OCI-M2 (cell line): ENCODE measurements at regions not wholly inside any gene's neighbourhood (a gene's known extent, or its start where the extent isn't known, plus 50 kb on each side); places are given as distances from the start of the nearest gene placed in this dataset.
"Not testable (repeated sequence)": the region's sequence is repeated elsewhere in the genome, so short reads cannot be mapped to it uniquely, and the experiment has no call there.

Experiments used
- DNase-seq: peaks from one replicate; lab custom pipeline; 2025; ENCODE audit not compliant: unreplicated experiment; lab: John Stamatoyannopoulos, UW

- DNase-seq, result no peak
Observed at GRCh38 chr4:138341739-138342415, 99.7 kb upstream of the SLC7A11 start.

- DNase-seq, result no peak
Observed at GRCh38 chr4:138338840-138339239, 96.7 kb upstream of the SLC7A11 start.

GRCh38 chr4:138338222-138338621 lies 96.1 kb upstream of the SLC7A11 start:
- not testable (repeated sequence) for DNase-seq

GRCh38 chr4:138334346-138335016 lies 92.3 kb upstream of the SLC7A11 start:
- DNase-seq, result no peak

GRCh38 chr4:138332415-138332814 lies 90.3 kb upstream of the SLC7A11 start:
- DNase-seq, result not testable (repeated sequence)

- no peak for DNase-seq
Observed at GRCh38 chr4:138330531-138330930, 88.4 kb upstream of the SLC7A11 start.

GRCh38 chr4:138329506-138330070 lies 87.4 kb upstream of the SLC7A11 start:
- no peak for DNase-seq

- DNase-seq, result no peak
Observed at GRCh38 chr4:138327338-138327737, 85.2 kb upstream of the SLC7A11 start.

GRCh38 chr4:138320831-138321230 lies 78.7 kb upstream of the SLC7A11 start:
- no peak for DNase-seq

- no peak for DNase-seq
Observed at GRCh38 chr4:138320030-138320429, 77.9 kb upstream of the SLC7A11 start.

GRCh38 chr4:138317175-138317748 lies 75.1 kb upstream of the SLC7A11 start:
- DNase-seq, result no peak

GRCh38 chr4:138312536-138312911 lies 70.4 kb upstream of the SLC7A11 start:
- no peak for DNase-seq

GRCh38 chr4:138311771-138312535 lies 69.8 kb upstream of the SLC7A11 start:
- DNase-seq, result no peak

- DNase-seq, result no peak
Observed at GRCh38 chr4:138310991-138311390, 68.8 kb upstream of the SLC7A11 start.

- no peak for DNase-seq
Observed at GRCh38 chr4:138310498-138310897, 68.3 kb upstream of the SLC7A11 start.

GRCh38 chr4:138308356-138308755 lies 66.2 kb upstream of the SLC7A11 start:
- DNase-seq, result no peak

GRCh38 chr4:138307319-138307718 lies 65.2 kb upstream of the SLC7A11 start:
- no peak for DNase-seq

GRCh38 chr4:138305050-138305449 lies 62.9 kb upstream of the SLC7A11 start:
- no peak for DNase-seq

GRCh38 chr4:138301536-138301935 lies 59.4 kb upstream of the SLC7A11 start:
- DNase-seq, result no peak

- no peak for DNase-seq
Observed at GRCh38 chr4:138300616-138301015, 58.5 kb upstream of the SLC7A11 start.

- no peak for DNase-seq
Observed at GRCh38 chr4:138299881-138300280, 57.7 kb upstream of the SLC7A11 start.
